ENCODE measurements at regions not wholly inside any gene's neighbourhood (a gene's known extent, or its start where the extent isn't known, plus 50 kb on each side); places are given as distances from the start of the nearest gene placed in this dataset.
A peak's percentile ranks its signal among the peaks of the same experiment; 100 is the strongest.

GRCh38 chr4:19752599-19752998, 499.1 kb upstream of the SLIT2 start:
- H3K4me1 ChIP-seq = peaks cover 0 to 13% (median 8%) of the 10 kb centered on the region in 6 donors
- H3K9me3 ChIP-seq = no peaks in the 10 kb centered on the region
- 92 to 97% (median 95%) methylated on average over 1 of the region's 1 CpG for WGBS, 5 donors
- no peak for TF ChIP-seq CTCF (IDR thresholded peaks at IDR 0.05 in 8 of 11, conservative IDR thresholded peaks at IDR 0.05 in 3 of 11)
- TF ChIP-seq POLR2AphosphoS5 (IDR thresholded peaks at IDR 0.05) = no peak
- no peak for TF ChIP-seq POLR2A (IDR thresholded peaks at IDR 0.05)
- H3K27ac ChIP-seq = no peak overlapping the region
- no peak overlapping the region for H3K4me3 ChIP-seq
- DNase-seq = no peak
- no peaks in the 10 kb centered on the region for H3K27me3 ChIP-seq (replicated peaks in 1 of 7)
- intact Hi-C loops (cut with DNase I; ENCODE audit: low total_unique reads) = no loop called here
- no peaks in the 10 kb centered on the region for H3K36me3 ChIP-seq

- intact Hi-C loops (cut with DNase I; ENCODE audit: low total_unique reads) = no loop called here
- Histone ChIP-seq H3K4me1 (peaks cover 0 to 15% (median 8%) of the 10 kb centered on the region in 6 donors), H3K27me3 (replicated peaks in 1 of 7) (no peaks in the 10 kb centered on the region), H3K4me3 (no peak overlapping the region), H3K9me3 (no peaks in the 10 kb centered on the region), H3K36me3 (no peaks in the 10 kb centered on the region), H3K27ac (peak overlapping the region in 7 of 8 donors; percentile 6 to 66 (median 27))
- no peak for DNase-seq
- WGBS, 5 donors = 65 to 80% (median 69%) methylated on average over 3 of the region's 3 CpGs
- no peak for TF ChIP-seq CTCF (IDR thresholded peaks at IDR 0.05 in 8 of 11, conservative IDR thresholded peaks at IDR 0.05 in 3 of 11)
- TF ChIP-seq POLR2AphosphoS5 (IDR thresholded peaks at IDR 0.05) = peak in 1 of 3 donors; percentile 33
- no peak for TF ChIP-seq POLR2A (IDR thresholded peaks at IDR 0.05)
Measured at GRCh38 chr4:19748519-19749479, 502.9 kb upstream of the SLIT2 start.

GRCh38 chr4:19746377-19746776, 505.3 kb upstream of the SLIT2 start:
- H3K27me3 ChIP-seq (replicated peaks in 1 of 7) = no peaks in the 10 kb centered on the region
- TF ChIP-seq POLR2A (IDR thresholded peaks at IDR 0.05) = no peak
- no peak for TF ChIP-seq CTCF (IDR thresholded peaks at IDR 0.05 in 8 of 11, conservative IDR thresholded peaks at IDR 0.05 in 3 of 11)
- TF ChIP-seq POLR2AphosphoS5 (IDR thresholded peaks at IDR 0.05) = no peak
- no peak overlapping the region for H3K4me3 ChIP-seq
- DNase-seq = no peak
- H3K27ac ChIP-seq = no peak overlapping the region
- intact Hi-C loops (cut with DNase I; ENCODE audit: low total_unique reads) = no loop called here
- 51 to 88% (median 71%) methylated on average over 2 of the region's 2 CpGs for WGBS, 5 donors
- peaks cover 0 to 15% (median 8%) of the 10 kb centered on the region in 6 donors for H3K4me1 ChIP-seq
- no peaks in the 10 kb centered on the region for H3K9me3 ChIP-seq
- H3K36me3 ChIP-seq = no peaks in the 10 kb centered on the region

GRCh38 chr4:19743115-19743638, 508.5 kb upstream of the SLIT2 start:
- no peak overlapping the region for H3K27ac ChIP-seq
- H3K27me3 ChIP-seq (replicated peaks in 1 of 7) = no peaks in the 10 kb centered on the region
- WGBS, 5 donors = 72 to 87% (median 82%) methylated on average over 2 of the region's 2 CpGs
- TF ChIP-seq CTCF (IDR thresholded peaks at IDR 0.05 in 8 of 11, conservative IDR thresholded peaks at IDR 0.05 in 3 of 11) (no peak), POLR2AphosphoS5 (IDR thresholded peaks at IDR 0.05) (no peak), POLR2A (IDR thresholded peaks at IDR 0.05) (no peak)
- H3K4me3 ChIP-seq = no peak overlapping the region
- no peak for DNase-seq
- no peaks in the 10 kb centered on the region for H3K9me3 ChIP-seq
- peaks cover 0 to 17% (median 3%) of the 10 kb centered on the region in 6 donors for H3K4me1 ChIP-seq
- intact Hi-C loops (cut with DNase I; ENCODE audit: low total_unique reads) = no loop called here
- no peaks in the 10 kb centered on the region for H3K36me3 ChIP-seq
